GM18508 (cell line): ENCODE measurements at regions not wholly inside any gene's neighbourhood (a gene's known extent, or its start where the extent isn't known, plus 50 kb on each side); places are given as distances from the start of the nearest gene placed in this dataset.
"Not testable (repeated sequence)": the region's sequence is repeated elsewhere in the genome, so short reads cannot be mapped to it uniquely, and the experiment has no call there.

Source experiments
- ATAC-seq: cut with Tn5 transposase; IDR thresholded peaks from one replicate; pipeline ENCODE4 v1.9.1; 2021; ENCODE audit warnings: moderate number of reproducible peaks; ENCODE audit not compliant: insufficient read depth, unreplicated experiment

DNA sequence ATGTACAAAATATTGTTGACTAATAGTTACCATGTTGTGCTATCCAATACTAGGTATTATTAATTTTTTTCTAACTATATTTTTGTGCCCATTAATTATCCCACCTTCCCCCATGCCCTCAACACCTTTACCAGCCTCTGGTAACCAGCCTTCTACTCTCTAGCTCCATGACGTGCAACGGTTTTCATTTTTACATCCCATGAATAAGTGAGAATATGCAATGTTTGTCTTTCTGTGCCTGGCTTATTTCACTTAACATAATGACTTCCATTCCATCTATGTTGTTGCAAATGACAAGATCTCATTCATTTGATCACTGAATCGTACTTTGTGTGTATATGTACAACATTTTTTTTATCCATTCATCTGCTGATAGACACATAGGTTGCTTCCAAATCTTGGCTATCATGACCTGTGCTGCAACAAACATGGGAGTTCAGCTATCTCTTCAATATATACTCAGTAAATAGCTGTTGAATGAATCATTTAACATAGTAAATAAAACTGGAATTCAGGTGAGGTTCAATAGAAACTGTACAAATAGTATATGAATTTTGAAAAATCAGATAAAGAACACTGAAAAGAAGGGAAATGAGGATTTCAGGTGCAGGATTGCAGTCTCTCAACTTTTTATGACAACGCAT lies 509.0 kb upstream of the MIR17HG start:
- ATAC-seq: no peak

- ATAC-seq: no peak
Observed at GRCh38 chr13:90839061-90839460, 508.4 kb upstream of the MIR17HG start.

GRCh38 chr13:90846936-90847335 lies 500.6 kb upstream of the MIR17HG start:
- no peak for ATAC-seq

- not testable (repeated sequence) for ATAC-seq
Observed at GRCh38 chr13:90853666-90854065, 493.8 kb upstream of the MIR17HG start.

DNA sequence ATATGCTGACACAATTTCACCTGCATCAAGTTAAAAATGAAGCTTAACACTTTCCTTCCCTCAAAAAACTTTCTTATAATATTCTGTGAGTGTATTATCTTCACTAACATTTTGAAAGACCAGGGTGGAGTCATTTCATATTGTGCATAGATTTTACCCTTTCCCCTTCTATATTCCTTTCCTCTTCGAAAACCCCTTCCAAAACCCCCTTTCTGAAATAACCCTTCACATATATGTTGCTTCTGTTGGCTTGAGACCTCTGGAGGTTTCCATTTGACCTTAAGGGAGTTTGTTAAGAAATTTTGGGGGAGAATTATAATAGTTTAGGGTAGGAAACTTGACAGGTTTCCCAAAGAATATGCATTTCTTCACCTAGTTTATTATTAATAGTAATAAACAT lies 489.6 kb upstream of the MIR17HG start:
- no peak for ATAC-seq

GRCh38 chr13:90866006-90866405 lies 481.5 kb upstream of the MIR17HG start:
- ATAC-seq: no peak

- ATAC-seq: peak; percentile 83
Observed at GRCh38 chr13:90867336-90867683, 480.2 kb upstream of the MIR17HG start.

DNA sequence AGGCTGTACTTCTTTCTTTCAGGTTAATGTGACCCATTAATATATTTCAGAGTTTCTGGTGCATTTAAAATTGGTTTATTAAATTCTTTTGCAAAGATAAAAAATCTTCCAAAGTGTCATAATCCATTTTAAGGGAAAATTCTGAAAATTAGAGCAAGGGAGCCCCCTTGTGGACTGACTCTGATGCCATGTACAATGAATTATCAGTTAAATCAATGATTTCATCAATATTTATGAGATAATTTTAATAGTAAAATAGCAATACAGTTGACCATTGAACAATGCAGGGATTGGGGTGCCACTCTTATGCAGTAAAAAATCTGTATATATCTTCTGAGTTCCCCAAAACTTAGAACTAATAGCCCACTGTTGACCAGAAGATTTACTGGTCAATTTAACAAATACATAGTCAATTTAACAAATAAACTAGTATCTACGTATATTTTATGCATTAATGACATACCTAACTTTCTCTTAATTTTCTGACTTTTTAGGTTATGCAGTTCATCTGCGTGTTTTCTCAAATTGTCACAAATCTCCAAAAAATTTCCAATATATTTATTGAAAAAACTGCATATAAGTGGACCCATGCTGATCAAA lies 479.1 kb upstream of the MIR17HG start:
- ATAC-seq: no peak

DNA sequence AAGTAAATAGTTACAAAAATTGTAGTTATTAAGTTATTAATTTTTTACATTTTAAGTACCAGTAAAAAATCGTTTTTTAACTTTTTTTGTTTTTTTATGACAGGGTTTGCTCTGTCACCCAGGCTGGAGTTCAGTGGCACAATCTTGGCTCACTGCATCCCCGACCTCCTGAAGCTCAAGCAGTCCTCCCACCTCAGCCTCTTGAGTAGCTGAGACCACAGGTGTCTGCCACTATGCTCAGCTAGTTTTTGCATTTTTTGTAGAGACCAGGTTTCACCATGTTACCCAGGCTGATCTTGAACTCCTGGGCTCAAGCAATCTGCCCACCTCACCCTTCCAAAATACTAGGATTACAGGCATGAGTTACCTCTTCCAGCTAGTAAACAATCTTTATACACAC lies 477.9 kb upstream of the MIR17HG start:
- no peak for ATAC-seq

DNA sequence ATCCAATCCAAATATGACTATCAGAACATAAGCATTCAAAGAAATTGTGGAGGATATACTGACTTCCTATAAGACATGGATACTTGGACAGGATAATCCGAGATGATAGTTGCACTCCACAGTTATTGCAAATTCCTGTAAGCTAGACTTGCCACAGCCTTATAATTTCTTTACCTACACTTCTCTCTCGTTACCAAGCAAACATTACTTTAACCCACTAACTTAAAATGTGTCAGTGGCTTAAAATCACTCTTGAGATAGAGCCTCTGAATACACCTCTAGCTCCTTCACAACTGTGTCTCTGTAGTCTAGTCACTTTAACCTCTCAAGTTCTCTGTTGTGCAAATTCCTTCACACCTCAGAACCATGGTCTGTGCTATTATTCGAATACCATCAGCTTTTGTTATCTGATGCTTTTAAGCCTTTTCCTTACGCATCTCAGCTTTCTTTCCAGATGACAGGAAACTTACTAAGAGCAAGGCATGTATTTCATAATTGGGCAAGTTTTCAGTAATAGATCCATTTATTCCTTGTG lies 474.9 kb upstream of the MIR17HG start:
- no peak for ATAC-seq

DNA sequence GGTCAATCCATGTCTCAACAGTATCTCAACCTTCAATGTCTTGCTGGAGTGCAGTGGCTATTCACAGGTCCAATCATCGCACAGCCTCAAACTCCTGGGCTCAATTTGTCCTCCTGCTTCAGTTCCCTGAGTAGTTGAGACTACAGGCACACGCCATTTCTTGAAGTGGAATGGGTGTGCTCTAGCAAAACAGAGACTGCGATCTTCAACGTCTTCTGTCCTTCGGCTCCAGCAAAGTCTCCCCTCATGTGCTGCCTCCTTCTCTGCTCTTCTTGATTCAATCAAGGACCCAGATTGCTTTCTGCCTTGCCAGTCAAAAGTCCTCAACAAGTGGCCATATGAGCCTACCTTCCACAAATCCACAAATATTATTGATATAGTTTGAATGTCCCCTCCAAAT lies 466.7 kb upstream of the MIR17HG start:
- ATAC-seq: no peak

- ATAC-seq: no peak
Observed at GRCh38 chr13:90882551-90882950, 464.9 kb upstream of the MIR17HG start.

GRCh38 chr13:90883592-90883991 lies 463.9 kb upstream of the MIR17HG start:
- no peak for ATAC-seq

DNA sequence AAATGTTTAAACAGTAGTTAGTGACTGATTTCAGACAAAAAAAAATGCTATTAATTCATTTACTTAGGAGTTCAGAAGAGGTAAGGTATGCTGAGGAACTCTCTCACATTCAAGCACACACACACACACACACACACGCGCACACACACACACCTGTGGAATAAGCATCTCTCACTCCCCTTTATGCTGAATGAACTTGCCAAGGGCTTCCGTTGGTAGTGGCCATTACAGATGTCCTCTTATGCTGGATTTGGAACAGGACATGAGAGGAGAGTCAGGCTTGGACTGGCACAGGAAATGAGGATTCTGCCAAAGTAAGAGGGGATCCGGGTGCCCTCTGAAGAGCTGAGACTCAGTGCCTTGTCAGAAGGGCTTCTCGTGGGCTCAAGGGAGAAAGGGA lies 463.4 kb upstream of the MIR17HG start:
- ATAC-seq: no peak

DNA sequence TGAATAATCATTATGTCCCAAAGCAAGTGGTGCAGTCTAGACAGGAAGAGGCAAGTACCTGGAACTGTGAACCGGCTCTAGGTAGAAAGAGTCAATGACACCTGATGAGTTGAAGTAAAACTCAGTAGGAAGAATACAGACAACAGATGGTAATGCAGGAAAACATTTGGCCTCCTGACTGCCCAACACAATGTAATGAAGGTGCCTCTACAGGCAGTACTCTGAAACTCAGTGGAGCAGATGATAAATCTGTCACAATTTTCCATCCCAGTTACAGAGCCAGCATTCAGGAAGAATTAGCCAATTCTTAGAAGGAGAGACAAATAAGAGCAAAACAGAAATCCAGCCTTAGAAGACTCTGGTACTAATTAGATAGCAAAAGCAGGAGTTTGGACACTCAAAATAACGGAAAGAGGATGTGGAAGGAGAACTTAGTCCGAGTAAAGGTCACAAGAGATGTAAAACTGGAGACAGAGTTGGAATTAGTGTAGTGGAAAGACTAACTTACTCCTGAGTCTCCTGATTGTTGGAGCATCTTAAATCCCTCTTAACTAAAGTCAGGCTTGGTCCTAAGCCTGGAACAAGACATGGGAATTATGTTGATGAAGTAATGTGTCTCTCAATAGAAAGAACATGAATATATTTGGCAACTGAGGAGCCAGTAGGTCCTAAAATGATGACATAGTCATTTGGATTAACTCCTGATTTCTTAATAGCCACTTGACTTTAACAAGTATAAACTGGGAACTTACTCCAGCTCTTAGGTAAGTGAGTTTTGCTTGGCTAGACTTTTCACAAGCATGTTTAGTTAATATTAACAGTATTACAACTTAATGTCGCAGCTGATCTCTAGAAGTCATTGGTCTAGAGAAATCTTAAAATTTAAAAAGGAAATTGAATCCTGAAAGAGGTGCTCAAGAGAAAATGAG lies 457.3 kb upstream of the MIR17HG start:
- ATAC-seq: no peak

GRCh38 chr13:90891329-90891728 lies 456.2 kb upstream of the MIR17HG start:
- no peak for ATAC-seq

- not testable (repeated sequence) for ATAC-seq
Observed at GRCh38 chr13:90893199-90893598, 454.3 kb upstream of the MIR17HG start.

DNA sequence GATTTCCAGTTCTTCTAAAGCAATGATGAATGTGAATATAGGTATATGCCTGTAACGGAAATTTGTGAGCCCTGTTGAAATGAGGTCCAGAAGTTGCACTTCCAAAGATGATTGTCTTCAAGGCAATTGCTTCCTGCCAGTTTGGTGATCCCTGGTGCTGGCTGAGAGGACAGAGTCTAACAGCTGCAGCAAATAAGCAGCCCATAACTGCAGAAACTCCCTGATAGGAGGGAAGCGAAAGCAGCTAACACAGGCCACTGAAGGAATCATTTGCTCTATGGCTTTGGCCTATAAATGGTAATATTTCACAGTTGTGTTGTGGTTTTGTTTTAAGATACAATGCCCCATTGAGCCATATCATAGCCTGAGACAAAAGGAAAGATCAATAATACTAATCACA lies 451.5 kb upstream of the MIR17HG start:
- ATAC-seq: no peak

DNA sequence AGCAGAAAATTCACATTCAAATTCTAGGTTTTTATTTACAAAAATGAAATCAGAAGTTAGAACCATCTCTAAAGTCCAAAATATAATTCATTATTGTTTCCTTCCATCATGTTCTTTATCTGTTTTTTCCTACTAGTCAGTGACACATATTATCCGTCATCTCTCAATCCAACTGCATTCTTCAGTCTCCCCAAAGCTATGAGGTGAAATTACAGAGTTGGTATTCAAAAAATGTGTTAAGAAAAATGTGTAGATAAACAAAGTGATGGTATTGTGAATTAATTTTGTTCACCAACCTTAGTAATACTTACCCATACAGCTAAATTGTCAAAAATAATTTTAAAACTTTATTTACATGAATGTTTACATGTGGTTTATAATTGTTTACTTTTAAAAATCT lies 448.7 kb upstream of the MIR17HG start:
- ATAC-seq: no peak

DNA sequence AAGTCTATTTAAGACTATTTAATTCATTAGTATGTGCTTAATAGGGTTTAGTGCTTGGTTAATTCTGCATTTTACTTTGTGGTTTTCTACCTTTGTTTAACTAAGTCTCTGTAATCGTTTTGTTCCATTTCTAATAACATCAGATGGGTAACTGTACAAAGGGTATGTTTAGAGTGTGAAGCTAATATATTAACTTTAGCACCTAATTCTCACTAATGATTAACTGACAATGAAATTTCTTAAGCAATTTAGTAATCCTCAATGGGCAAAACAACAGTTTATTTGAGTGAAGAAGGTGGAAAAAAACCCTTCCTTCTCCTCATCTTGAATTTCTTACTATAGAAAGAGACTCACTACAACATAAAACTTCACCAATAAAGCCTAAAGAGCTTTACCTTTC lies 448.1 kb upstream of the MIR17HG start:
- no peak for ATAC-seq

GRCh38 chr13:90902255-90902654 lies 445.2 kb upstream of the MIR17HG start:
- ATAC-seq: no peak
